ENCODE measurements at regions not wholly inside any gene's neighbourhood (a gene's known extent, or its start where the extent isn't known, plus 50 kb on each side); places are given as distances from the start of the nearest gene placed in this dataset.

DNA sequence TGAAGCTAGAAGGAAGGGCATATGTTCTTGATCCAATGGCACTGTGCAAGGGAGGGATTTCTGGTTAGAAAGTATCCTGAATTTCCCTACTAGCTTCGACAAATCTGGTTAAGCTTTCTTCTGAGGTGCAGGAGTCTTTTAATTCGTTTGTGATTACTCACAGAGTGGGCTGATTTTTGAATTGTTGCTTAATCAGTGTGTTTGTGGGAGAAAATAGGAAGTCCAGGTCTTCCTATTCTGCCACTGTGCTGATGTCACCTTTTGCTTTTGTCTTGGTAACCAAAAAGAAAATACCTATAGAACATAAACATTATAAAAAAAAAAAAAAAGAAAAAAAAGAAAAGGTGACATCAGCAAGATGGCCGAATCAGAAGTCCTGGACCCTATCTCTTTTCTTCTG lies 1008.6 kb downstream of the TSN start:
- Mint-ChIP-seq H3K4me1 (no peaks in the 10 kb centered on the region), H3K4me3 (no peak overlapping the region), H3K36me3 (peaks cover 31% of the 10 kb centered on the region), H3K27ac (no peak overlapping the region), H3K9me3 (peaks cover 16 to 20% of the 10 kb centered on the region in 2 donors), H3K27me3 (ENCODE audit: low read depth in 2 of 2) (no peaks in the 10 kb centered on the region)
- no peaks in the 10 kb centered on the region for H3K27me3 ChIP-seq (ENCODE audit: control insufficient read depth, insufficient read depth, low read length)
- intact Hi-C loops (cut with micrococcal nuclease): no loop called here
- TF ChIP-seq, protein P1, sequence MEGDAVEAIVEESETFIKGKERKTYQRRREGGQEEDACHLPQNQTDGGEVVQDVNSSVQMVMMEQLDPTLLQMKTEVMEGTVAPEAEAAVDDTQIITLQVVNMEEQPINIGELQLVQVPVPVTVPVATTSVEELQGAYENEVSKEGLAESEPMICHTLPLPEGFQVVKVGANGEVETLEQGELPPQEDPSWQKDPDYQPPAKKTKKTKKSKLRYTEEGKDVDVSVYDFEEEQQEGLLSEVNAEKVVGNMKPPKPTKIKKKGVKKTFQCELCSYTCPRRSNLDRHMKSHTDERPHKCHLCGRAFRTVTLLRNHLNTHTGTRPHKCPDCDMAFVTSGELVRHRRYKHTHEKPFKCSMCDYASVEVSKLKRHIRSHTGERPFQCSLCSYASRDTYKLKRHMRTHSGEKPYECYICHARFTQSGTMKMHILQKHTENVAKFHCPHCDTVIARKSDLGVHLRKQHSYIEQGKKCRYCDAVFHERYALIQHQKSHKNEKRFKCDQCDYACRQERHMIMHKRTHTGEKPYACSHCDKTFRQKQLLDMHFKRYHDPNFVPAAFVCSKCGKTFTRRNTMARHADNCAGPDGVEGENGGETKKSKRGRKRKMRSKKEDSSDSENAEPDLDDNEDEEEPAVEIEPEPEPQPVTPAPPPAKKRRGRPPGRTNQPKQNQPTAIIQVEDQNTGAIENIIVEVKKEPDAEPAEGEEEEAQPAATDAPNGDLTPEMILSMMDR (IDR thresholded peaks at IDR 0.05): no peak
- 68% methylated on average over 3 of the region's 3 CpGs for WGBS (ENCODE audit: insufficient coverage)
- H3K36me3 ChIP-seq (ENCODE audit: control insufficient read depth, insufficient read depth, low read length): no peaks in the 10 kb centered on the region
- no peak overlapping the region for H3K27ac ChIP-seq (ENCODE audit: low read length)
- no peaks in the 10 kb centered on the region for H3K9me3 ChIP-seq (ENCODE audit: control insufficient read depth, insufficient read depth, low read length)
- H3K4me1 ChIP-seq (ENCODE audit: control insufficient read depth, insufficient read depth, low read length): no peaks in the 10 kb centered on the region
- H3K4me3 ChIP-seq (ENCODE audit: low read length): no peak overlapping the region
- DNase-seq (no peak), ATAC-seq (no peak)

DNA sequence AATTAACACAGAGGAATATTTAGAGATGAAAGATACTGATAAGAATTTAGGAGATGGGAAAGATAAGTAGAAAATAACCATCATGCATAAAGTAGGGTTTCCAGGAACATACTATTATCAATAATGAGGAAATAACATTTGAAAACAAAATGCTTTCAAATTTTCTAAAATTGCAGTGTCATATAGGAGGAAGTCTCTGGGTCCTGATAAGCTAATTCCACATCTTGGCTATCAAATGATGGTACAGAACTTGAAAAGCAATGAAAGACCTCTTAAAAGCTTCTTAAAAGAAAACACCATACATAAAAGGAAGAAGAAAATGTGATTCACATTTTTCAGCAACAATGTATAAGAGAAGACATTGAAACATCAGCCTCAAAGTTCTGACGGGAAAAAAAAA lies 1024.8 kb downstream of the TSN start:
- no peak for ATAC-seq
- no peak overlapping the region for H3K27ac Mint-ChIP-seq

DNA sequence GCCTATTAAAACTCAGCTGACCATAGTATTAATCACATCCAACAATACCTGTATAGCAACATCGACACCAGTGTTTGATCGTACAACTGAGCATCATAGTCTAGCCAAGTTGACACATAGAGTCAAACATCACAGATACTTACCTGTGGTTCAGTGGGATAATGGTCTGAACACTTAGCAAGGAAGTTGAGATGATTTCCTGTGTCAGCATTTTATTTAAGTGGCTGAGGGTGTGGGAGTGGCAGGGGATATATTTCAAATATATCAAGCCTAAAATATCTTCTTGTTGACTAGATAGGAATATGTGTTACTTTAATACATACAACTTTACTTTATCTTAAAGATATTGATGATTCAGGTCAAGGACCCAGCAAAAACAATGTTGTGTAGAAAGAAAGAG lies 1038.6 kb downstream of the TSN start:
- Histone ChIP-seq H3K27me3 (ENCODE audit: control insufficient read depth, insufficient read depth, low read length) (no peaks in the 10 kb centered on the region), H3K4me1 (ENCODE audit: control insufficient read depth, insufficient read depth, low read length) (no peaks in the 10 kb centered on the region), H3K36me3 (ENCODE audit: control insufficient read depth, insufficient read depth, low read length) (no peaks in the 10 kb centered on the region), H3K27ac (ENCODE audit: low read length) (no peak overlapping the region), H3K4me3 (ENCODE audit: low read length) (no peak overlapping the region), H3K9me3 (ENCODE audit: control insufficient read depth, insufficient read depth, low read length) (peaks cover 1% of the 10 kb centered on the region)
- ATAC-seq (no peak), DNase-seq (no peak)
- intact Hi-C loops (cut with micrococcal nuclease): no loop called here
- Mint-ChIP-seq H3K4me1 (no peaks in the 10 kb centered on the region), H3K27me3 (ENCODE audit: low read depth in 2 of 2) (no peaks in the 10 kb centered on the region), H3K4me3 (no peak overlapping the region), H3K27ac (no peak overlapping the region), H3K36me3 (peaks cover 7% of the 10 kb centered on the region), H3K9me3 (peaks cover 2 to 9% of the 10 kb centered on the region in 2 donors)
- WGBS (ENCODE audit: insufficient coverage): 88% methylated on average over 2 of the region's 2 CpGs
- TF ChIP-seq, protein P1 (IDR thresholded peaks at IDR 0.05): no peak

More for the DNA sequence above, 1024.8 kb downstream of the TSN start:
- DNase-seq: no peak
- peaks cover 8 to 13% of the 10 kb centered on the region in 2 donors for H3K9me3 Mint-ChIP-seq
- no CpG with 5 or more reads among the region's 1 CpG for WGBS (ENCODE audit: insufficient coverage)
- no peak overlapping the region for H3K4me3 Mint-ChIP-seq
- Histone ChIP-seq H3K36me3 (ENCODE audit: control insufficient read depth, insufficient read depth, low read length) (no peaks in the 10 kb centered on the region), H3K27ac (ENCODE audit: low read length) (no peak overlapping the region), H3K9me3 (ENCODE audit: control insufficient read depth, insufficient read depth, low read length) (no peaks in the 10 kb centered on the region), H3K4me1 (ENCODE audit: control insufficient read depth, insufficient read depth, low read length) (no peaks in the 10 kb centered on the region), H3K4me3 (ENCODE audit: low read length) (no peak overlapping the region), H3K27me3 (ENCODE audit: control insufficient read depth, insufficient read depth, low read length) (no peaks in the 10 kb centered on the region)
- TF ChIP-seq, protein P1 (IDR thresholded peaks at IDR 0.05): no peak
- H3K27me3 Mint-ChIP-seq (ENCODE audit: low read depth in 2 of 2): no peaks in the 10 kb centered on the region
- intact Hi-C loops (cut with micrococcal nuclease): no loop called here
- no peaks in the 10 kb centered on the region for H3K36me3 Mint-ChIP-seq
- no peaks in the 10 kb centered on the region for H3K4me1 Mint-ChIP-seq

DNA sequence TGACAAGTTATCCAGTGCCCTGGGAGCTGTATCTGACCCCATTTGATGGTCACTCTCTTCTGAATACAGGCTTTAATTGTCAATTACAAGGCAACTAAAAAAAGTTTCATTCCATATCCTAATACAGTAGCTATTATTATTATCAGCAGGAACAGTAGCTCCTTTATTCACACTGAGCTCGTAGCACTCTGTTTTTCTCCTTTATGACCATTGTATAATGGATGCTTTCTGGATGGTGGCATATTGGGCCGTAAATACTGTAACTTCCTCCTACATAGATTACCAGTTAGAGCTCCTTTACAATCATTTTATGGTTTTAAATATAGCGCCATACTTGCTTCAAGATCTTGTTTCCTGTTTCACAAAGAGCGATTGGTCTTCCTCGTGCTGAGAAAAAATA lies 1040.3 kb downstream of the TSN start:
- intact Hi-C loops (cut with micrococcal nuclease): no loop called here
- peaks cover 2 to 9% of the 10 kb centered on the region in 2 donors for H3K9me3 Mint-ChIP-seq
- WGBS (ENCODE audit: insufficient coverage): 78% methylated on average over 5 of the region's 5 CpGs

More for the DNA sequence above, 1040.3 kb downstream of the TSN start:
- Histone ChIP-seq H3K9me3 (ENCODE audit: control insufficient read depth, insufficient read depth, low read length) (no peaks in the 10 kb centered on the region), H3K27ac (ENCODE audit: low read length) (no peak overlapping the region), H3K4me1 (ENCODE audit: control insufficient read depth, insufficient read depth, low read length) (no peaks in the 10 kb centered on the region), H3K36me3 (ENCODE audit: control insufficient read depth, insufficient read depth, low read length) (no peaks in the 10 kb centered on the region), H3K27me3 (ENCODE audit: control insufficient read depth, insufficient read depth, low read length) (no peaks in the 10 kb centered on the region), H3K4me3 (ENCODE audit: low read length) (no peak overlapping the region)
- DNase-seq (no peak), ATAC-seq (no peak)
- H3K27me3 Mint-ChIP-seq (ENCODE audit: low read depth in 2 of 2): no peaks in the 10 kb centered on the region
- no peaks in the 10 kb centered on the region for H3K4me1 Mint-ChIP-seq
- H3K4me3 Mint-ChIP-seq: no peak overlapping the region
- H3K27ac Mint-ChIP-seq: no peak overlapping the region
- H3K36me3 Mint-ChIP-seq: peaks cover 7% of the 10 kb centered on the region
- TF ChIP-seq, protein P1 (IDR thresholded peaks at IDR 0.05): no peak

Measured in natural killer cell (primary cell).